HG03432 (cell line): ENCODE measurements at regions not wholly inside any gene's neighbourhood (a gene's known extent, or its start where the extent isn't known, plus 50 kb on each side); places are given as distances from the start of the nearest gene placed in this dataset.

Experiments used
- ATAC-seq: cut with Tn5 transposase; IDR thresholded peaks from one replicate; pipeline ENCODE4 v1.9.1; 2021; ENCODE audit warnings: mild to moderate bottlenecking, moderate library complexity; ENCODE audit not compliant: unreplicated experiment

DNA sequence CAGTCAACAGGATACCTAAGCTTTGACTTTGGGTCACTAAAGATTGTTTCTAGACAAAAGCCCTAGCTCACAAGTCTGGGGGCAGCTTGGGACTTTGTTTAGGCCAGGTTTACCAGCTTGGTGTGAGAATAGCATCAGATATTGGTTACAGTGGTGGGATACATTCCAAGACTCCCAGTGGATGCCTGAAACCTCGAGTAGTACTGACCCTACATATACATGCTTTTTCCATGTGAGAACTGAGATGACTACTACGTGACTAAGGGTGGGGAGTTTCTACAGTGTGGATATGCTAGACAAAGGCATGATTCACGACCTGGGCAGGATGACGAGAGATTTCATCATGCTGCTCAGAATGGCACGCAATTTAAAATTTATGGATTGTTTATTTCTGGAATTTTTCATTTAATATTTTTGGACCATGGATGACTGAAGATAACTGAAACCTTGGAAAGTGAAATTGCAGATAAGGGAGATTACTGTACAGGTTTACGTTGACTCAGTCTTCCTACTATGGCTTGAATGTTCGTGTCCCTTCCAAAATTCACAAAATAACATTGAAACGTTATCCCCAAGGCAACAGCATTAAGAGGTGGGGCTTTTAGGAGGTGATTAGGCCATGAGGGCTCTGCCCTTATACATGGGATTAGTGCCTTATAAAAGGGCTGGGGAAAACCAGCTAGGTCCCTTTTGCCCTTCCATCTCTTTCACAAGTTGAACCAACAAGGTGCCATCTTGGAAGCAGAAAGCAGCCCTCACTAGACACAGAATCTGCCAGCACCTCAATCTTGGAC, 50.2 kb upstream of the CTAGE1 start:
- ATAC-seq, result no peak

DNA sequence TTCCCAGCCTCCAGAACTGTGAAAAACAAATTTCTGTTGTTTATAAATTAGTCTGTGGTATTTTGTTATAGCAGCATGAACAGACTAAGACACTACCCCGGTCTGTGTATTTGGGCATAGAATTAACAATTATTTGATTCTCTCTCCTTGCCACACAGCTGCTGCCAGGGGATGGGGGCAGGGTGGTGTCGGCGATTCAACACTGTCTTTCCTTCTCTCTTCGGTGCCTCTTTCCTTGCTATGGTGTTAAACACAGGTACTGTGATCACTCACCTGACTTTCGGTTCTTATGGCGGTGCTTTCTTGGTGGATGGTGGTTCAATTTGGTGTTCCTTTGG, 50.8 kb upstream of the CTAGE1 start:
- ATAC-seq, result no peak

DNA sequence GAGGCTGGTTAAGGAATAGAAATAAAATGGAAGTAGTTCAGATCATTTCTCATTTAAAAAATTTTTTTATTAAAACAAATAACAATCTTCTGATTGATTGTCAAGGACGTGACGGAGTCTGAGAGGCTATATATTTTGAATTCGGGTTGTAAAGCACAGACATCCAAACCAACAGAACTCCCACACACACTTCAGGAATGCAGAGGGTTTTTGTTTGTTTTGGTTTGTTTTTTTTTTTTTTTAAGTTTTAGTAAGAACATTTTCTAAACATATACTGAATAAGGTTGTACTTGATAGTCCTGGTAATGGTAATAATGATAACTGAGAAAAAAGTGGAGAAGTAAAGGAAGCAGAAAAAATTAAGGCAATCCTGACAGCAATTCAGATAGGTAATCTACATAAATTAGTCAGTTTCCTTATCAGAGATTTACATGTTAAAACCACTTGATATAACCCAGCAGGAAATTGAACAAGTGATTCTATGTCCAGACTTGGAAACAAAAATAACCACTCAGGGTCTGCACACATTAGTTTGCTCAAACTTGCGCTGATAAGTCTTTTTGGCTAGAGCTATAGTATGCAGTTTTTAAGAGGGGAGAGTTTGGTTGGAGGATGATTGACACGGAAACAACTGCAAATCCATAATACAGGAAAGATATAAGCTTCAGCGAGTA, 51.5 kb upstream of the CTAGE1 start:
- ATAC-seq, result no peak

DNA sequence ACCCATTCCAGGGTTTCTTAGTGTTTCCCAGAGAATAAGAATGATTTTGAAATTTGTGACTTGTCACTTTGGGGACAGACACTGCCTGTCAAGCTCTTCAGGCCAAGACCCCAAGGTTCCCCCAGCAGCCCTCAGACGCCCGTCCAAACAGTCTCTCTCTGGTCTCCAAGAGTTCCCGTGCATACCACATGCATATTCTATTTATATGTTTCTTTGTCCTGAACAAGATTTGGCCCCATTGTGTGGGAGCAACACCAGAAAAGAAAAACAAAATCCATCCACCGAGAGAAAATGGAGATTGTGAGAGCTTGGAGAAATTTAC, 52.2 kb upstream of the CTAGE1 start:
- no peak for ATAC-seq

DNA sequence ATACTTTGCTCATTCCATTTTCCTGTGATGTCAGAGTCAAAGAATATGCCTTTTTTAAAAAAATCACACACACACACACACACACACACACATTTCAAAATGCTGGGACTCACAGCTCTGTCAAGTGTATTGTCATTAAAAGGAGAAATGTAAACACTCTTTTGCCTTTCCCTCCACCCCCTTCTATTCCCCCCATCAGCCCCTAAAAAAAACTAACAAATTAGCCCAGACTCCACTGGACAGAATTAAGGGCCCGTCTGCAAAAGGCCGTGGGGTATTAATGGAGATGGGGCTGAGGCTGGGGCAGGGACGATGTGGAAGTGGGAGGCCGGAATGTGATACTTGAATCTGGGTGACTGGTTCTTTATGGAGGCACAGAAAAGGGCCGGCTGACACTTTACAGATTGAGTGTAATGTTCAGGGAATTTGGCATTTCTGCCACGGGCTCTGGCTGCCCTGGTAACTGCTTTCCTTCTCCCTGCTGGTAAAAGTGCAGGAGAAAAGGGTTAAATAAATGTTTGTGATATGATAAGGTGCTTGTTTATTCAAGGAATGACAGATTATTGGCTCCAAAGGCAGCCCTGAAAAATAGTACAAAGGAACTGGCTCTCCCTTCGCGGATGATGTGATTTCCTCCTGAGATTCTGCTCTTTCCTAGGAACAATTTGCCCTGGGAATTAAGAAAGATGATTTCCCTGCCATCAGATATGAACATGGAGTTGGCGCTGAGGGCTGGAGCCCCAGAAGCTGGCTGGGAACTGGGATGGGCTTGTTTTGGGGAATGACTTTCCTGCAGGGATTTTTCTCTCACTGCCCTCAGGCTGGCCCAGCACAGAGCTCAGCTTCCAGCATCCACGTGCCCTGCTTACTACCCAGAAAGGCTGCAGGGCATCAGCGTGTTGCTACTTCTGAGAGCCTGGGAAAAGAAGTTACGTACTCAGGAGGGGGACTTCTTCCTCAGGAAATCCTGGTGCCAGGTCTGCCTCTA, 52.8 kb upstream of the CTAGE1 start:
- ATAC-seq, result no peak

DNA sequence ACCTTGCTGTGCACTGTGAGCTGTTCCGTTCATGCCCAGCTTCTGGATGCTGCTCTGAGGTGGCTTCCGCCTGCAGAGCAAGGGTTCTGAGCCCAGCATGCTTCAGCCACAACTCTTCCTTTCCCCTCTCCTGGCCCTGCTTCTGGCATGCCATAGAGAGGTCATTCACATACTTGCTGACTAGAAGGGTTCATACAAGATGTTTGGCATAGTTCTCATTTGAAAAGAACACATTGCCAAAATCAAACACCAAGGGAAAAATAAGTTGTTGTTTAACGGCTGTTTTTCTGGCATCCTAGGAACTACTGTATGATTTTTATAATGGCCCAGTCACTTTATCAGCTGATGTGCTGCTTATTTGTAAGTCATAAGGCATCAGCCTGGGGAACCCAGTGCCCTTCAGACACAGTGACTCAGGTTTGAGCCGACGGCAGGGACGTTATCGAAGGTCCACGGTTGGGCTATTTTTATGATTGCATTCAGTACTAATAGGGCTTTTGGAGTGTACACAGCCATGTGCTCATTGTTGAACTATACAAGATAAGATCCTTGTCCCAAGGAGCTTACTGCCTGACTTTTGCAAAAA, 53.9 kb upstream of the CTAGE1 start:
- ATAC-seq, result no peak

DNA sequence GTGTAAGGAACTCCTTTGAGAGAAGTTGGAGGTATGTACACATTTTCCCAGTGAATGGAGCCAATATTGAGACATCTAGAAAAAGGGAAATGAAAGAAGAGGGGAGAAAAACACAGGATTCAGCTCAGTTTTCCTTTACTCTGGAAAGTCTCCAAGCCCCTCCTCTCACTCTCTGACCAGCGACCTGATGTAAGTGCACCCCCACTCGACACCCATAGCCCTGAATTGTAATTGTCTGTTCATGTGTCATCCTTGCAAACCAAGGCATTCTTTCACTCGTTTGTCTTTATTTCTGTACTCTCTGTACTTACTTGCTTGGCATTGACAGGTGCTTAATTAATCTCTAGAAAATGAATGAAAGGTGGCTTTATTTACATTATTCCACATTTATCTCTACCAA, 55.7 kb upstream of the CTAGE1 start:
- ATAC-seq, result no peak

DNA sequence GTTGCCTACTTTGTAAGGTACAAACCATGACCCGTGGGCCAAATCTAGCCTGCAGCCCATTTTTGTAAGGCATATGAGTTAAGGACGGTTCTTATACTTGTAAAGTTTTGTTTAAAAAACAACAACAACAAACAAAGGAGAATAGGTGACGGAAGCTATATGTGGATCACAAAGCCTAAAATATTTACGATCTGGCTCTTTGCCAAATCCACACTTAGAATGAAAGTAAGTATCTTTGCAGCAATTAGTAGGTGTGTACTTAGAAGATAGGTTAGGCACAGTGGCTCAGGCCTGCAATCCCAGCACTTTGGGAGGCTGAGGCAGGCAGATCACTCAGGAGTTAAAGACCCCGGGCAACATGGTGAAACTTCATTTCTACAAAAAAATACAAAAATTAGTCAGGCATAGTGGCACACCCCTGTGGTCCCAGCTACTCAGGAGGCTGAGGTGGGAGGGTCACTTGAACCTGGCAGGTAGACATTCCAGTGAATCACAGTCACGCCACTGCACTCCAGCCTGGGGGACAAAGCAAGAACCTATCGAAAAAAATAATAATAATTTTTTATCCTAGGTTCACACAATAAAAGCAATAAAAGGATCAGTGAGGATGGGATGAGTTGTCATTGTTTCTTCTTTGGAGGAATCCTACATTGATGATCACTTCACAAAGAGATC, 57.8 kb upstream of the CTAGE1 start:
- no peak for ATAC-seq

DNA sequence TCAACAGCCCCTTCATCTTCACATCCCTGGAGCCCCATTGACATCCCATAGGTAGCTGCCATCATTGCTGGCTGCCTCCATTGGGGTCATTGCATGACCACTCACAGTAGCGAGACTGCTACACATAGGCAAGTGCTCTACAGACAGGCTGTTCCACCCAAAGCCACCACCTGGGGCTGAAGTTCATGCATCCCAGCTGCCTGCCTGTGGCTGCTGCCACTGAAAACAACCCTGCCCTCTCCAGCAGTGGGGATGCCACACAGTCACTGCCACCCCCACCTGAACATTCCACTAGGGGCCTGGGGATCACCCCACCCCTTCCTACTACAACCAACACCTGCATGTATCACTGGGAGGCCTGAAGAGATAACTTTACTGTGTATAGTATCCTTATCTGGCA, 59.5 kb upstream of the CTAGE1 start:
- no peak for ATAC-seq

DNA sequence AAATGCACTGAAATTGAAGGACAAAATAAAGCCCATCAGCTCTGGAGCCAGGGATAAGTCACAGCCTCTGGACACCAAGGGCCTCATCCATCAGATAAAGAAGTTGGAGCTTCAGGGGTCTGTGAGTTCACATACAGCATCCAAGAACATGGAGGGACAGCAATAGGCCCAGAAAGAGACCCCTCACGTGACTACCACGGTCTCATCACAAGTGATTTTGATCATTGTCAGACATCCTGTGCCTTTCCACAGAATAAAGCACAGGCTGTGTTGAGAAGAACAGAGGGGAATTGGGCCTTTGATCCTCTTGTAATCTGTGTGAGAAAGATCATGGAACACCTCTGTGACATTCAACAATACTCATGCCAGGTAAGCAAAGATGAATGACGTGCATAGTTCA, 65.2 kb upstream of the CTAGE1 start:
- ATAC-seq, result no peak

DNA sequence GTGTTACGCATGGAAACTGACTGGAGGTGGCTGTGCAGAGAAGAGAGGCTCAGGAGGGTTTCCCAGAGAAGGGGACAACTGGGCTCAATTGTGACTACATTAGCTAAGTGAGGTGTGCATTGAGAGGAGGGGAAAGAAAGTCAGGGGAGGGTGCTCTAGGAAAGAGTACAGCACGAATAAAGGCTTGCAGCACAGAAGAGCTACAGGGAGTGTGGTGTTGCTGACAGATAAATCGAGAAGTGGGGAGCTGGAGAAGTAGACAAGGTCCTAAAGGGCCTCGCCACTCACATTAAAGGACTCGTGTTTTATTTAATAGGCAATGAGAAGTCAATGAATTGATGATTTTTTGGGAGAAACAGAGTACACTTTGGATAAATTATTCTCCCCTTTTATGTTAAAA, 65.7 kb upstream of the CTAGE1 start:
- ATAC-seq, result no peak

DNA sequence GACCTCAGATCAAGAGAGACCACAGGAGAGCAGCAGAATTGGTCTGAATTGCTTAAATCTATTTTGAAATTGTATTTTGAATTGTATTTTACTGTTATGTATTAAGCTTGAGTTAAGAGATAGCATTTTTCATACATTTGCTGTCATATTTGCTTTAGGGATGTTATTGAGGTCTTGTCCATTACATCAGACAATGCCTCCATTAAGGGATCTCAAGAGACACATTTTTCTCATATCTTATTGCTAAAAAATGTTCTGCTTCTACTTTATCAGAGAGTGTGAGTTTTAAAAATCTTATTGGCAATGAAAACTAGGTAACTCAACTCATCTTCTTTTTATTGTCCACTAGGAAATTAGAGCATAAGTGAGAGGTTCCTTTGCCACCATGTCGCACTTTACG, 66.8 kb upstream of the CTAGE1 start:
- no peak for ATAC-seq

DNA sequence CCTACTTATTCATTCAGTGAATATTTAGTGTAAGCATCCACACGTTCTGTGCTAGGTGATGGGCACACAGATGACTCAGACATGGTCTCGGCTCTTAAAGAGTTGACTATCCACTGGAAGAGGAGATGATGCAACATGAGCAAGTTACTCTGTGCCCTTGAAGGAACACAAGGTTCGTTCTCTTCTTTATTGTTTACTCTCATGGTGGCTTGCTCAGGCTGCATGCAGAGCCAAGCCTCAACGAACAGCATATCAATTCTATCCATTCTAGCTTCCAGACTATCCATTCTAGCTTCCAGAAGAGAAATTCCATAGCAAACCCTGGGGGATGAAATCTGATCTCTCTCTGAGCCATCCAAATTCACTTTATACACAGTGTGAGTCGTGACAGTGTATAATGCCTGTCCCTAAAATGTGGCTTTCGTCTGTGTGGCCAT, 68.1 kb upstream of the CTAGE1 start:
- ATAC-seq, result no peak

DNA sequence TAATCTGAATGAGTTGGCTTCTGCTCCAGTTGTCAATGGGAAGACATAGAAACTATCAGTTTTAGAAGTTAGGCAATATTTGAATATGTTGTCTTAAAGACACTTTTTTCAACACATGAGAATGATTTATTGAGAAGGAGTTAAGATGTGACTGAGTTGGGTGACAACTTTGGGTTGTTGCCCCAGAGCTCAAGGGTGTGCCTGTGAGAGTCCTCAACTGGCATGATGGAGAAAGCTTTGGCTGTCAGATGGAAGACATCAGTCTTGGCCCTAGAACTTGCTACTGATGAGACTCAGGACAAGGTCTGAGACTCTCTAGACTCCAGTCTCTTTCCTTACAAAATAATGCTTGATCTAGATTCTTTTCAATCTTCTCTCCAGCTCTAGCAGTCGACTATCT, 69.0 kb upstream of the CTAGE1 start:
- ATAC-seq, result no peak

DNA sequence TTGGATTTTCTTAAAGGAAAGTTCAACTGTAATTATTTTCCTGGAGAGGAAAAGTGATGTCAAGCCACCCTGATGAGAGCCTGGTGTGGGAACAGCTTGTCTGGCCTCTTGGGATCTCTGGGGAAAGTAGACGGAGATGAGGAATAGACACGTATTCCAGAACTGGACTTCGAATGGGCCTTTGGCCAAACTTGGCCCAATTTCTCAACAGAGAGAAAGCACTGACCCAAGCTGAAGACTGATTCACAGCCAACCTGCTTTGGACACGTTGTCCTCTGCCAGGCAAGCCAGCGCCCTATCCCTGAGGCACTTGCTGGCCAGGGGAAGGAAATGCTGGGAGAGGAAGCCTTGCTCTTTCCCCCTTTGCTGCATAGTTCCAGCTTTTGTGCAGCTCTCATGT, 70.8 kb upstream of the CTAGE1 start:
- ATAC-seq, result no peak

DNA sequence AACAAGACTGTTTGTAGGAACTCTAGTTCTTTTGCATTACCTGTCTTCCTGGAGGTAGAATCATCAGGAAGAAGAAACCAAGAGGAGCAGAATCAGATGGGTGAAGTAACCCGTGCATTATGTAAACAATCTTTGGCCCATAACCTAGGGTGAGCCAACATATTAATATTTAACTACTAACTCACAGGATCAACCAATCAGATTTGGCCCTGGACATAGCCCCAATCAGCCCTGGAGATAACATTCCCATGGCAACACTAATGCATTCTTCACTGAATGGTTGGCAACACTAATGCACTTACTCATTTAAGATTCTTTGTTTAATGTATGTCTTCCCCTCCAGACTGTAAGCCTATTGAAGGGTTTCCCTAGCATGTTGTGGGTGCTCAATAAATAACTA, 72.0 kb upstream of the CTAGE1 start:
- ATAC-seq, result no peak

DNA sequence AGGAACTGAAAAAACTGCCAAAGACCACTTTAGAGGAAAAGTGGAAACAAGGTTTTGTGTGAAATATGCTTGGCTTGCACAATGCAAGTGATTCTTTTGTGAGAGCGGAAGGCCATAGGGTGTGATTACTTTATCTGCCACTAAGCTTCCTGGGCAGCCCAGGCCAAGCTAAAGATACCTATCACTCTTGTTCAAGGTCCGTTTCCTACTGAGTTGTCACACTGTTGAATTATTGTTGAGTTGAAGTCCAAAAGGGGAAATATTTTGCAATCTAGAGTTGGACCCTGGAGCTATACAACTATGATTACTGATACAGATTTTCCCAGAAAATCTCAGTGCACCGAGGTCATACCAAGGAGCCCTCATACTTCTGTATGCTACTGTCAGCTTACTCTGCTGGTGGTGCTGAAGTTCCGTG, 72.7 kb upstream of the CTAGE1 start:
- ATAC-seq, result no peak

DNA sequence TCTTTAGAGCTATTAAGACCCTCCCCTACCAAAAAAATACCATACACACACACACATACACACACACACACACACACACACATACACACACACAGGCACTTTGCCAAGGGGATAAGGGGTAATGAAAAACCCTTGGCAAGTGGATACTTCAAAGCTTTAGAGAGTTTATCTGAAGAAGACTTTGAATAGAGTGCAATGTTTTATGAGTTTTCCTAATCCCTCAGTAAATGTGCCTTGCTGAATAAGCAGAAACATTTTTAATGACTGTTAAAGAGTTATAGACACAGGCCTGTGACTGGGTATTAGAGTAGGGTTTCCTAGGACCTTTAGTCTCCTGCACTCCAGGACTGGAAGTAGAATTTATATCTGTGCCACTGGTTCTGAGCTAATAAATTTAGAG, 75.5 kb upstream of the CTAGE1 start:
- no peak for ATAC-seq

DNA sequence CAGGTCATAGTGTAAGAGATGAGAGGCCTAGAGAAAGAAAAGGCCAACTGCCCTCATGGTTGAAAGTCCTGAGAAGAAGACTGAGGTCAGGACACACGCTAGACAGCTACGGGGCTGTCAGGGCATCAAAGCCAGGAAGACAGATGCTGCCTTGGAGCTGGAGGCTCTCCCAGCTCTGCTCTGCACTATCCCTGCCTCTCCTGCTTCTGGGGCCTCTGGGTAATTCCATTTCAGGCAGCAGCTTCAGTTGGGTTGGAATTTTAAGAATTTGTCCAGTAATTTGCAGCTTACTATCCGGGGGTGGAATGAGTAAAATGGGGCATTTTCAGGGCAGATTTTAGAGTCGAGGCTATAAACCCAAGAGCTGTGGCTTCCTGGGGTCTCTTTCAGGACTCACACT, 76.2 kb upstream of the CTAGE1 start:
- no peak for ATAC-seq

DNA sequence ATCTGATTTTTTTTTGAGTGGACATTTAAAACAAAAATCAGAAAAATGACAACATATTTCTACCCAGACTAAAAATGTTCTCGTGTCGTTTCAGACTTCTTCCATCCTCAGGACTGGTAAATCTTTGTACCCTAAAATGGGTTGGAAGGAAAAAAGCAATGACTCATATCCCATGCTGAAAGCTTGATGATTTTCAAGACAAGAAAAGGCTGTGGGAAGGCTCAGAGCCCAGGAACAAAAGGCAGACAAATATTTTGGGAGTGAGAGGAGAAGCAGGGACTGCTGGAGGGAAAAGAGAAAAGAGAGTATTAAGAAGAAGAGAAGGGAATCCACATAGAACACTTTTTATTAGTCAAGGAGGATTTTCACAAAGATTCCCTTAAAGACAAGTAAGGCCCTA, 77.1 kb upstream of the CTAGE1 start:
- no peak for ATAC-seq

DNA sequence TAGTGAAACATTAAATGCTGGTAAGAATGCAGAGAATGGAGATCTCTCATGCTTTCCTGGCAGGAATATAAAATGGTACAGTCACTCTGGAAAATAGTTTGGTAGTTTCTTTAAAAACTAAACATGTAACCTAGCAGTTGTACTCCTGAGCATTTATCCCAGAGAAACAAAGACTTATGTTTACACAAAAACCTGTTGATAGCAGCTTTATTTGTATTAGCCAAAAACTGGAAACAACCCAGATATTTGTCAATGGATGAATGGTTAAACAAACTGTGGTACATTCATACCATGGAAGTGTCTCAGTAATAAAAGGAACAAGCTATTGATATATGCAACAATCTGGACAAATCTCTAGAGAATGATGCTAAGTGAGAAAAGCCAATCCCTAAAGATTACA, 81.7 kb upstream of the CTAGE1 start:
- no peak for ATAC-seq
